ENCODE measurements at regions not wholly inside any gene's neighbourhood (a gene's known extent, or its start where the extent isn't known, plus 50 kb on each side); places are given as distances from the start of the nearest gene placed in this dataset.

DNA sequence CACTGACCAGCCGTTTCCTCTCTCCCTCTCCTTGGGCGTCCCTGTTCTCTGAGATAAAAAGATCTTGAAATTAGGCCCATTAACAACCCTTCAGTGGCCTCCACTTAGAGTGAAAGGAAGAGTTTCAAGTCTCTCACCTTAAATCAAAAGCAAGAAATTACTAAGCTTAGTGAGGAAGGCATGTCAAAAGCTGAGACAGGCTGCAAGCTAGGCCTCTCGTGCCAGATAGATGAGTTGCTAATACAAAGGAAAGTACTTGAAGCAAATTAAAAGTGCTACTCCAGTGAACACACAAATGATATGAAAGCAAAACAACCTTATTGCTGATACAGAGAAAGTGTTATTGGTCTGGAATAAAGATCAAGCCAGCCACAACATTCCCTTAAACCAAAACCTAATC lies 331.3 kb upstream of the SEMA6A start:
- Histone ChIP-seq H2BK12ac (ENCODE audit: insufficient read length, low read depth, low read length) (no peak overlapping the region), H2BK15ac (ENCODE audit: low read depth, low read length) (no peak overlapping the region), H2BK120ac (ENCODE audit: low read depth, low read length, poor library complexity, severe bottlenecking) (no peak overlapping the region), H3K4me1 (ENCODE audit: insufficient read depth, low read length) (no peaks in the 10 kb centered on the region), H3K9me3 (ENCODE audit: control insufficient read depth, low read depth, low read length) (no peaks in the 10 kb centered on the region), H3K14ac (ENCODE audit: insufficient read depth, low read length) (no peak overlapping the region), H4K8ac (replicated peaks; ENCODE audit: insufficient read length, low read depth, low read length) (no peak overlapping the region), H3K4ac (ENCODE audit: low read depth, low read length) (no peak overlapping the region), H3T11ph (ENCODE audit: low read length) (no peak overlapping the region), H3K56ac (ENCODE audit: insufficient read length, low read depth, low read length) (no peak overlapping the region), H3K79me1 (ENCODE audit: insufficient read depth, low read depth, low read length, poor library complexity, severe bottlenecking) (no peaks in the 10 kb centered on the region), H3K9ac (ENCODE audit: extremely low read depth, insufficient read length, low read length) (no peak overlapping the region), H4K91ac (ENCODE audit: insufficient read length, low read depth, low read length) (no peak overlapping the region), H2AK5ac (ENCODE audit: insufficient read length, low read length) (no peak overlapping the region), H2BK20ac (ENCODE audit: low read depth, low read length, poor library complexity, severe bottlenecking) (no peak overlapping the region), H3K23ac (ENCODE audit: insufficient read length, low read depth, low read length) (no peak overlapping the region), H3K79me2 (ENCODE audit: insufficient read depth, low read length) (no peaks in the 10 kb centered on the region), H3K4me2 (ENCODE audit: insufficient read depth, insufficient read length, low read length) (no peak overlapping the region), H3K23me2 (ENCODE audit: insufficient read length, low read depth, low read length, poor library complexity, severe bottlenecking) (no peaks in the 10 kb centered on the region), H4K20me1 (ENCODE audit: control insufficient read depth, insufficient read depth, insufficient read length) (no peaks in the 10 kb centered on the region), H4K5ac (ENCODE audit: insufficient read length, low read depth, low read length) (no peak overlapping the region), H3K27me3 (ENCODE audit: insufficient read depth, low read length) (no peaks in the 10 kb centered on the region), H3K18ac (ENCODE audit: insufficient read length, low read depth, low read length) (no peak overlapping the region), H3K27ac (ENCODE audit: insufficient read length, low read depth, low read length) (no peak overlapping the region), H2BK5ac (ENCODE audit: insufficient read length, low read length) (no peak overlapping the region), H2AFZ (ENCODE audit: low read length) (no peak overlapping the region)
- Mint-ChIP-seq H3K4me1 (no peaks in the 10 kb centered on the region), H3K27ac (no peak overlapping the region; a peak in 1 of 7 replicates), H3K27me3 (ENCODE audit: low read depth) (no peaks in the 10 kb centered on the region), H3K9me3 (no peaks in the 10 kb centered on the region), H3K4me3 (no peak overlapping the region), H3K36me3 (ENCODE audit: insufficient read depth in 1 of 3, low read depth in 3 of 3) (no peaks in the 10 kb centered on the region; a peak in 1 of 7 replicates)
- TF ChIP-seq, protein P1, sequence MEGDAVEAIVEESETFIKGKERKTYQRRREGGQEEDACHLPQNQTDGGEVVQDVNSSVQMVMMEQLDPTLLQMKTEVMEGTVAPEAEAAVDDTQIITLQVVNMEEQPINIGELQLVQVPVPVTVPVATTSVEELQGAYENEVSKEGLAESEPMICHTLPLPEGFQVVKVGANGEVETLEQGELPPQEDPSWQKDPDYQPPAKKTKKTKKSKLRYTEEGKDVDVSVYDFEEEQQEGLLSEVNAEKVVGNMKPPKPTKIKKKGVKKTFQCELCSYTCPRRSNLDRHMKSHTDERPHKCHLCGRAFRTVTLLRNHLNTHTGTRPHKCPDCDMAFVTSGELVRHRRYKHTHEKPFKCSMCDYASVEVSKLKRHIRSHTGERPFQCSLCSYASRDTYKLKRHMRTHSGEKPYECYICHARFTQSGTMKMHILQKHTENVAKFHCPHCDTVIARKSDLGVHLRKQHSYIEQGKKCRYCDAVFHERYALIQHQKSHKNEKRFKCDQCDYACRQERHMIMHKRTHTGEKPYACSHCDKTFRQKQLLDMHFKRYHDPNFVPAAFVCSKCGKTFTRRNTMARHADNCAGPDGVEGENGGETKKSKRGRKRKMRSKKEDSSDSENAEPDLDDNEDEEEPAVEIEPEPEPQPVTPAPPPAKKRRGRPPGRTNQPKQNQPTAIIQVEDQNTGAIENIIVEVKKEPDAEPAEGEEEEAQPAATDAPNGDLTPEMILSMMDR (conservative IDR thresholded peaks at IDR 0.05), result no peak
- DNase-seq, result no peak
- no CpG with 5 or more reads among the region's 3 CpGs for WGBS (ENCODE audit: extremely low coverage, insufficient read length, low lambda C conversion rate)
